MCF 10A (cell line): ENCODE measurements at regions not wholly inside any gene's neighbourhood (a gene's known extent, or its start where the extent isn't known, plus 50 kb on each side); places are given as distances from the start of the nearest gene placed in this dataset.

Experiments used
- BruUV-seq: library from RNA; stranded (reverse); fragments of 400-500 nt; replicated peaks from 2 replicates; lab custom pipeline; 2021; lab: Mats Ljungman, UMichigan
- CTCF ChIA-PET: fragments of 300-600 bp; sonication (Branson Sonifier 250); formaldehyde crosslinking; extraction: SDS; loops from one replicate; lab custom pipeline; 2021; ENCODE audit warnings: antibody characterized with exemption, inconsistent platforms; lab: Yijun Ruan, JAX
- POLR2A ChIA-PET: fragments of 300-600, 350-650 bp; sonication (Branson Sonifier 250); formaldehyde crosslinking; extraction: SDS; loops from one replicate; lab custom pipeline; 2020; ENCODE audit warnings: antibody characterized with exemption, inconsistent platforms; lab: Yijun Ruan, JAX
- DNase-seq: peaks from one replicate; pipeline ENCODE4 v3.0.0-alpha.2; 2018; ENCODE audit not compliant: unreplicated experiment
- H3K27ac Mint-ChIP-seq: one replicate; pipeline ENCODE4 v1.8.0; 2022; ENCODE audit warnings: mild to moderate bottlenecking, low read depth, mixed read lengths; ENCODE audit not compliant: unreplicated experiment
- H3K27me3 Mint-ChIP-seq: one replicate; pipeline ENCODE4 v1.8.0; 2022; ENCODE audit warnings: mixed read lengths; ENCODE audit not compliant: insufficient read depth, unreplicated experiment
- H3K36me3 Mint-ChIP-seq: one replicate; pipeline ENCODE4 v1.8.0; 2022; ENCODE audit warnings: mild to moderate bottlenecking, moderate library complexity, mixed read lengths; ENCODE audit not compliant: insufficient read depth, unreplicated experiment
- H3K4me1 Mint-ChIP-seq: one replicate; pipeline ENCODE4 v1.8.0; 2022; ENCODE audit warnings: mixed read lengths; ENCODE audit not compliant: insufficient read depth, unreplicated experiment
- H3K4me3 Mint-ChIP-seq: one replicate; pipeline ENCODE4 v1.8.0; 2022; ENCODE audit warnings: mild to moderate bottlenecking, moderate library complexity, mixed read lengths; ENCODE audit not compliant: unreplicated experiment
- H3K9me3 Mint-ChIP-seq: one replicate; pipeline ENCODE4 v1.8.0; 2022; ENCODE audit warnings: mixed read lengths; ENCODE audit not compliant: unreplicated experiment
- CTCF ChIP-seq: fragments of 200-600 bp; IDR thresholded peaks from one replicate; pipeline ENCODE4 v1.8.0; 2022; ENCODE audit warnings: antibody characterized with exemption, mild to moderate bottlenecking; ENCODE audit not compliant: unreplicated experiment
- intact Hi-C: fragments of 100-400 bp; cut with micrococcal nuclease; formaldehyde crosslinking; loops from 2 replicates; pipeline ENCODE4 v1.14.1; 2022

- no peak overlapping the region for H3K4me3 Mint-ChIP-seq
- no peaks in the 10 kb centered on the region for H3K9me3 Mint-ChIP-seq
- POLR2A ChIA-PET: interaction anchor here (0.7 kb wide), 1 partner anchor 23 kb away, joined by 3 read pairs; no protein-coding TSS in a partner anchor
- TF ChIP-seq CTCF: no peak
- CTCF ChIA-PET: interaction anchor here (0.6 to 1.6 kb wide), 3 partner anchors 10 to 570 kb away, joined by 3 to 4 read pairs (median 3); no protein-coding TSS in a partner anchor
- no peaks in the 10 kb centered on the region for H3K4me1 Mint-ChIP-seq
- no peaks in the 10 kb centered on the region for H3K36me3 Mint-ChIP-seq
- no TSS peak for BruUV-seq
- H3K27ac Mint-ChIP-seq: no peak overlapping the region
- intact Hi-C loops: no loop called here
- peaks cover 75% of the 10 kb centered on the region for H3K27me3 Mint-ChIP-seq
- DNase-seq: no peak
These were observed 55.4 kb upstream of the CDC14C start for GRCh38 chr7:48868916-48869315.

GRCh38 chr7:48872548-48872947 is 51.8 kb upstream of the CDC14C start:
- Mint-ChIP-seq H3K27ac (no peak overlapping the region), H3K36me3 (no peaks in the 10 kb centered on the region), H3K4me1 (no peaks in the 10 kb centered on the region), H3K27me3 (peaks cover 67% of the 10 kb centered on the region), H3K9me3 (no peaks in the 10 kb centered on the region), H3K4me3 (no peak overlapping the region)
- ChIA-PET CTCF (interaction anchor here (0.6 to 8.3 kb wide), 2 partner anchors 539 to 572 kb away, joined by 6 to 75 read pairs; no protein-coding TSS in a partner anchor), POLR2A (no interaction called here)
- TF ChIP-seq CTCF: no peak
- DNase-seq: no peak
- intact Hi-C loops: loop anchor here (10.0 kb wide), 3 partner anchors 452 to 928 kb away; partner anchors contain the start of gene PKD1L1
- BruUV-seq: no TSS peak
